ENCODE measurements at regions not wholly inside any gene's neighbourhood (a gene's known extent, or its start where the extent isn't known, plus 50 kb on each side); places are given as distances from the start of the nearest gene placed in this dataset.

DNA sequence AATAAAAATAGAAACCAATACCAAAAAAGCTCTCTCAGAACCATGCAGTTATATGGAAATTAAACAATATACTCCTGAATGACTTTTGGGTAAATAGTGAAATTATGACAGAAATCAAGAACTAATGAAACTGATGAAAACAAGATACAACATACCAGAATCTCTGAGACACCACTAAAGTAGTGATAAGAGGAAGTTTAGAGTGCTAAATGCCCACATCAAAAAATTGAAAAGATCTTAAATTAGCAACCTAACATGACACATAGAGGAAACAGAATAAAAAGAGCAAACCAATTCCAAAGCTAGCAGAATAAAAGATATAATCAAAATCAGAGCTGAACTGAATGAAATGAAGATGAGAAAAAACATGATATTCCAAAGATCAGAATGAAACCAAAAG is 430.9 kb downstream of the LTN1 start:
- Mint-ChIP-seq H3K36me3 (ENCODE audit: low read depth) (no peaks in the 10 kb centered on the region), H3K27me3 (no peaks in the 10 kb centered on the region), H3K27ac (no peak overlapping the region), H3K4me1 (peaks cover 6% of the 10 kb centered on the region), H3K9me3 (peaks cover 16% of the 10 kb centered on the region), H3K4me3 (no peak overlapping the region)
- DNase-seq (no peak), ATAC-seq (ENCODE audit: low read depth) (no peak)
- intact Hi-C loops (cut with micrococcal nuclease): no loop called here
- TF ChIP-seq, protein P1, sequence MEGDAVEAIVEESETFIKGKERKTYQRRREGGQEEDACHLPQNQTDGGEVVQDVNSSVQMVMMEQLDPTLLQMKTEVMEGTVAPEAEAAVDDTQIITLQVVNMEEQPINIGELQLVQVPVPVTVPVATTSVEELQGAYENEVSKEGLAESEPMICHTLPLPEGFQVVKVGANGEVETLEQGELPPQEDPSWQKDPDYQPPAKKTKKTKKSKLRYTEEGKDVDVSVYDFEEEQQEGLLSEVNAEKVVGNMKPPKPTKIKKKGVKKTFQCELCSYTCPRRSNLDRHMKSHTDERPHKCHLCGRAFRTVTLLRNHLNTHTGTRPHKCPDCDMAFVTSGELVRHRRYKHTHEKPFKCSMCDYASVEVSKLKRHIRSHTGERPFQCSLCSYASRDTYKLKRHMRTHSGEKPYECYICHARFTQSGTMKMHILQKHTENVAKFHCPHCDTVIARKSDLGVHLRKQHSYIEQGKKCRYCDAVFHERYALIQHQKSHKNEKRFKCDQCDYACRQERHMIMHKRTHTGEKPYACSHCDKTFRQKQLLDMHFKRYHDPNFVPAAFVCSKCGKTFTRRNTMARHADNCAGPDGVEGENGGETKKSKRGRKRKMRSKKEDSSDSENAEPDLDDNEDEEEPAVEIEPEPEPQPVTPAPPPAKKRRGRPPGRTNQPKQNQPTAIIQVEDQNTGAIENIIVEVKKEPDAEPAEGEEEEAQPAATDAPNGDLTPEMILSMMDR (IDR thresholded peaks at IDR 0.05): no peak
- CTCF ChIA-PET: no interaction called here
- POLR2A ChIA-PET: no interaction called here

DNA sequence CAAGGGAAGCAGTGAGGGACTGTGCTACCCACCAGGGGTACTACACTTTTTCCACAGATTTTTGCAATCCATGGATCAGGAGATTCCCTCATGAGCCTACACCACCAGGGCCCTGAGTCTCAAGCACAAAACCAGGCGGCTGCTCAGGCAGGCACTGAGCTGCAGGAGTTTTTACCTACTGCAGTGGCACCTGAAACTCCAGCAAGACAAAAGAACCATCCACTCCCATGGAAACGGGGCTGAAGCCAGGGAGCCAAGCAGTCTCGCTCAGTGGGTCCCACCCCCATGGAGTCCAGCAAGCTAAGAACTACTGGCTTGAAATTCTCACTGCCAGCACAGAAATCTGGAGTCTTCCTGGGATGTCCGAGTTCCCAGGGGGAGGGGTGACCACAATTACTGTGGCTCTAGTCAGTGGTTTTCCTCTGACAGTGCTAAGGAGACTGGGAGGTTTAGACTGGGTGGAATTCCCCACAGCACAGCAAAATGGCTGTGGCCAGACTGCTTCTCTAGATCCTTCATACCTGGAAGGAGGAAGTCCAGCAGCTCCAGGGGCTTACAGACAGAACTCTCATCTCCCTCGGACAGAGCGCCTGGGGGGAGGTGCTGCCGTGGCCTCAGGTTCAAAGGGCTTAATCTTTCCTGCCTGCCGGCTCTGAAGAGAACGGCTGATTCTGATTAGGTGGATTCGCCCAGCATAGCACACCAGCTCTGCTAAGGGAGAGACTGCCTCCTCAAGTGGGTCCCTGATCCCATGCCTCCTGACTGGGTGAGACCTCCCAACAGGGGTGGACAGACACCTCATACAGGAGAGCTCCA is 437.8 kb downstream of the LTN1 start:
- ChIA-PET CTCF (no interaction called here), POLR2A (no interaction called here)
- Mint-ChIP-seq H3K36me3 (ENCODE audit: low read depth) (no peaks in the 10 kb centered on the region), H3K4me3 (no peak overlapping the region), H3K27me3 (no peaks in the 10 kb centered on the region), H3K9me3 (peaks cover 8% of the 10 kb centered on the region), H3K4me1 (no peaks in the 10 kb centered on the region), H3K27ac (no peak overlapping the region)
- no peak for ATAC-seq (ENCODE audit: low read depth)
- no peak for DNase-seq
- TF ChIP-seq, protein P1 (IDR thresholded peaks at IDR 0.05): no peak
- intact Hi-C loops (cut with micrococcal nuclease): no loop called here

DNA sequence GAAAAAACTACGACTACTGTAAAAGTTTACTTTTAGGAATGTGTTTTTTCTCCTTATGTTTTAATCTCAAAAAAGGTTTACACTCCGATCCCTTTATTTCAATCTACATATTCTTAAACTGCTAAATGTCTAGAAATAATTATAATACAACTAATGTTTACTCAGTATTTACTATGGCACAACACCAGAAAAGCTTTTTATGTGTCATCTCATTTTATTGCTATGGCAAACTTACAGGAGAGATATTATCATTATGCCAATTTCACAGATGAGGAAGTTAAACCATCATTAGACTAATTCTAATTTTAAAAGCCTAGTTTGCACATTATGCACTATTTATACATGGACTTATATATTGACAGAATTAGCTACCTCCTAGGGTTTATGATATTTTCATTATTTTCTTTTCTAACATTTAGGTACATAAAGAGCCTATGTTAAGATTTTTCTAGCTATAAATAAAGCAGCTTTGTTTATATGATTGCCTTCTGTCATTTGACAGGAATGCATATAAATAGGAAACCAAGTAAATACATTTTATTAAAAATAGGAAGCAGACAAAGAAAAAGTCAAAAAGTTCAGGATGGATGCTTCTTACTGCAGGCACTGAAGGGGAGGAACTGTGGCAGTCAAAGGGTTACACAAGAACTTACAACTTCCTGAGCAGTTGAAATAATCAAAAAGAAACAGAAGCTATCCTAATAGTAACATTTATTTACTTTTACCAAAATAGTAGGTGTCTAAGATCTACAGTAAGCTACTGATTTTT is 442.4 kb downstream of the LTN1 start:
- DNase-seq (no peak), ATAC-seq (ENCODE audit: low read depth) (no peak)
- Mint-ChIP-seq H3K4me1 (no peaks in the 10 kb centered on the region), H3K36me3 (ENCODE audit: low read depth) (no peaks in the 10 kb centered on the region), H3K27ac (no peak overlapping the region), H3K9me3 (no peaks in the 10 kb centered on the region), H3K4me3 (no peak overlapping the region), H3K27me3 (no peaks in the 10 kb centered on the region)
- POLR2A ChIA-PET: no interaction called here
- CTCF ChIA-PET: no interaction called here
- TF ChIP-seq, protein P1 (IDR thresholded peaks at IDR 0.05): no peak
- intact Hi-C loops (cut with micrococcal nuclease): no loop called here

DNA sequence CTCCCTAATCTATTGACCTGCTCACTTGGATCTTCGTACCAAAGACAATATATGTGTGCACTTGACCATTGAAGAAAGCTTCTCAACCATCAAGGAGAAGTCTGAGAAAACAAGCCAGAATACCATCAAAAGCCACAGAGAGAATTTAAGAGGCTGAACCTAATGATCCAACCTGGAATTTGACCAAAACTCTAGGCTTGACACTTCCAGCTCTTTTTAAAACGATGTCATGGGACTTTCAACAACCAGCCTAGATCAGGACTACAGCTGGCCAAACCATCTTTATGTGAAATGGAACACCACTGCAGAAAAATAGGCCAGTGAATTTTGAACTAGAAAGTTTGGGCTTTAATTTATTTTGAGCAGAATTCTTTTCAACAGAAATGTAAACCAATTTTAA is 444.4 kb downstream of the LTN1 start:
- Mint-ChIP-seq H3K4me1 (no peaks in the 10 kb centered on the region), H3K36me3 (ENCODE audit: low read depth) (no peaks in the 10 kb centered on the region), H3K27me3 (no peaks in the 10 kb centered on the region), H3K4me3 (no peak overlapping the region), H3K27ac (no peak overlapping the region), H3K9me3 (no peaks in the 10 kb centered on the region)
- intact Hi-C loops (cut with micrococcal nuclease): no loop called here
- TF ChIP-seq, protein P1 (IDR thresholded peaks at IDR 0.05): no peak
- ChIA-PET CTCF (no interaction called here), POLR2A (no interaction called here)
- ATAC-seq (ENCODE audit: low read depth): no peak
- no peak for DNase-seq

DNA sequence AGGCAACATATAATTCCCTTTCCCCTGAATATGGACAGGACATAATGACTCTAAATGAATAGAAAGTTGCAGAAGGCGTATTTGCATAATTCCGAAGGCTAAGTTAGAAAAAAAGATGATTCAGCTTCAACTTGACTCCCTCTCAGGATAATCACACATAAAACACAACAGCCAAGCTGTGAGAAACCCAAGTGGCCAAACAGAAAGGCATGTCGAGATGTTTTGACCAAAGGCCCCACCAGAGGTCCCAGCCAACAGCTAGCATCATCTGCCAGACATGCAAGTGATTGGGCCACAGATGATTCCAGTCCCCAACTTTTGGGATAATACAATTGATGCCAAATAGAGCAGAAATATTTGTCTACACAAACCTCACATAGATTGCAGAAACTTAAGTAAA is 444.9 kb downstream of the LTN1 start:
- H3K27ac Mint-ChIP-seq: no peak overlapping the region
- ChIA-PET POLR2A (no interaction called here), CTCF (no interaction called here)
- no peaks in the 10 kb centered on the region for H3K4me1 Mint-ChIP-seq
- intact Hi-C loops (cut with micrococcal nuclease): no loop called here
- H3K27me3 Mint-ChIP-seq: no peaks in the 10 kb centered on the region
- TF ChIP-seq, protein P1 (IDR thresholded peaks at IDR 0.05): no peak
- H3K4me3 Mint-ChIP-seq: no peak overlapping the region
- DNase-seq: no peak
- no peaks in the 10 kb centered on the region for H3K9me3 Mint-ChIP-seq
- H3K36me3 Mint-ChIP-seq (ENCODE audit: low read depth): no peaks in the 10 kb centered on the region
- ATAC-seq (ENCODE audit: low read depth): no peak

All from activated B cell treated with CpG ODN at 0.5 μM for 24 hours (primary cell).